ENCODE measurements at regions not wholly inside any gene's neighbourhood (a gene's known extent, or its start where the extent isn't known, plus 50 kb on each side); places are given as distances from the start of the nearest gene placed in this dataset.

- ChIA-PET CTCF (no interaction called here), POLR2A (no interaction called here)
- no peak for DNase-seq (ENCODE audit: extremely low spot score)
- TF ChIP-seq ARNT (IDR thresholded peaks at IDR 0.05), result no peak
- TF ChIP-seq CTBP1 (IDR thresholded peaks at IDR 0.05; ENCODE audit: borderline replicate concordance), result no peak
- TF ChIP-seq BHLHE40 (IDR thresholded peaks at IDR 0.05; ENCODE audit: borderline replicate concordance), result no peak
These were observed 631.5 kb upstream of the KLHL29 start for GRCh38 chr2:22753476-22753875.

DNA sequence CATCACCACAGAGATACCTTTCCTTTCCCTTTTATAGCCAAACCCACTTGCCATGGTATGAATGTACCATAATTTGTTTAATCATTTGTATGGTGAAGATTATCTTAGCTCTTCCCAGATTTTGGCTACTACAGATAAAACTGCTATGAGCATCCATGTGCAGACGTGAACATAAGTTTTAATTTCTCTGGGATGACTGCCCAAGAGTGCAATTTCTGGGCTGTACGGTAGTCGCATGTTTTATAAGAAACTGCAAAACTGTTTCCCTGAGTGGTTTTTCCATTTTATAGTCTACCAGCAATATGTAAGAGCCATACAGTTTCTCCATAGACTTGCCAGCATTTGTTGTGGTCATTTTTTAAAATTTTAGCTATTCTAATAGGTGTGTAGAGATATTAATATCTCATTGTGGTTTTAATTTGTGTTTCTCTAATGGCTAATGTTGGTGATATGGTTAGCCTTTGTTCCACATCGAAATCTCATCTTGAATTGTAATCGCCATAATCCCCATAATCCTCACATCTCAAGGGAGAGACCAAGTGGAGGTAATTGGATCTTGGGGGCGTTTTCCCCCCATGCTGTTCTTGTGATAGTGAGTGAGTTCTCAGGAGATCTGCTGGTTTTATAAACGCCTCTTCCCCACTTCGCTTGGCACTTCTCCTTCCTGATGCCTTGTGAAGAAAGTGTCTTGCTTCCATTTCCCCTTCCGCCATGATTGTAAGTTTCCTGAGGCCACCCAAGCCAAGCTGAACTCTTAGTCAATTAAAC, 628.5 kb upstream of the KLHL29 start:
- POLR2A ChIA-PET, result no interaction called here
- CTCF ChIA-PET, result no interaction called here
- no peak for DNase-seq (ENCODE audit: extremely low spot score)
- TF ChIP-seq ARNT (IDR thresholded peaks at IDR 0.05), result no peak
- no peak for TF ChIP-seq L3MBTL2 (conservative IDR thresholded peaks at IDR 0.05)
- TF ChIP-seq NFRKB (IDR thresholded peaks at IDR 0.05), result no peak
- no peak for TF ChIP-seq ELF4 (IDR thresholded peaks at IDR 0.05)
- no peak for TF ChIP-seq FOXA1 (IDR thresholded peaks at IDR 0.05)
- TF ChIP-seq, protein P1, sequence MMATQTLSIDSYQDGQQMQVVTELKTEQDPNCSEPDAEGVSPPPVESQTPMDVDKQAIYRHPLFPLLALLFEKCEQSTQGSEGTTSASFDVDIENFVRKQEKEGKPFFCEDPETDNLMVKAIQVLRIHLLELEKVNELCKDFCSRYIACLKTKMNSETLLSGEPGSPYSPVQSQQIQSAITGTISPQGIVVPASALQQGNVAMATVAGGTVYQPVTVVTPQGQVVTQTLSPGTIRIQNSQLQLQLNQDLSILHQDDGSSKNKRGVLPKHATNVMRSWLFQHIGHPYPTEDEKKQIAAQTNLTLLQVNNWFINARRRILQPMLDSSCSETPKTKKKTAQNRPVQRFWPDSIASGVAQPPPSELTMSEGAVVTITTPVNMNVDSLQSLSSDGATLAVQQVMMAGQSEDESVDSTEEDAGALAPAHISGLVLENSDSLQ (IDR thresholded peaks at IDR 0.05), result no peak
- TF ChIP-seq ZNF384 (IDR thresholded peaks at IDR 0.05), result no peak

DNA sequence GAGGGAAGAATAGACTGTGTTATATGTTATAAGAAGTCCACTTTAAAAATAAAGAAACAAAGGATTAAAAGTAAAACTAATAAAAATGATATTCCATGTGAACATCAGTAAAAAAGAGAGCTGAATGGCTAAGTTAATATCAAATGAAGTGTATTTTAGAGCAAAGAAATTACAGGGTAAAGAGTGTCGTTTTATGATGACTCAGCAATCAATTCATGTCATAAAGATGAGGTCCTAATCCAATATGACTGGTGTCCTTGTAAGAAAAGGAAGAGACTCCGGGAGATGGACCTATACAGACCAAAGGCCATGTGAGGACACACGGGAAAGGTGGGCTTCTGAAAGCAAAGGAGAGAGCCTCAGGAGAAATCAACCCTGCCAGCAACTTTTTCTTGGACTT, 615.5 kb upstream of the KLHL29 start:
- POLR2A ChIA-PET, result no interaction called here
- TF ChIP-seq FOXK2 (IDR thresholded peaks at IDR 0.05) (no peak), ARNT (IDR thresholded peaks at IDR 0.05) (no peak), FOXA1 (IDR thresholded peaks at IDR 0.05) (no peak), L3MBTL2 (conservative IDR thresholded peaks at IDR 0.05) (no peak), SUZ12 (IDR thresholded peaks at IDR 0.05) (no peak), NFRKB (IDR thresholded peaks at IDR 0.05) (no peak), TARDBP (IDR thresholded peaks at IDR 0.05) (no peak), FOXM1 (IDR thresholded peaks at IDR 0.05; ENCODE audit: borderline replicate concordance) (no peak), BHLHE40 (IDR thresholded peaks at IDR 0.05; ENCODE audit: borderline replicate concordance) (no peak), ZNF384 (IDR thresholded peaks at IDR 0.05) (no peak), LEF1 (IDR thresholded peaks at IDR 0.05; ENCODE audit: borderline replicate concordance) (no peak), CTBP1 (IDR thresholded peaks at IDR 0.05; ENCODE audit: borderline replicate concordance) (no peak), ELF4 (IDR thresholded peaks at IDR 0.05) (no peak)
- TF ChIP-seq, protein P1 (IDR thresholded peaks at IDR 0.05), result no peak
- CTCF ChIA-PET, result no interaction called here

GRCh38 chr2:22784566-22784965, 600.4 kb upstream of the KLHL29 start:
- no peak for DNase-seq (ENCODE audit: extremely low spot score)
- no peak for TF ChIP-seq FOXM1 (IDR thresholded peaks at IDR 0.05; ENCODE audit: borderline replicate concordance)
- TF ChIP-seq, protein P1 (IDR thresholded peaks at IDR 0.05), result no peak
- no peak for TF ChIP-seq FOXA1 (IDR thresholded peaks at IDR 0.05)

More for the DNA sequence above, 615.5 kb upstream of the KLHL29 start:
- no peak for DNase-seq (ENCODE audit: extremely low spot score)

DNA sequence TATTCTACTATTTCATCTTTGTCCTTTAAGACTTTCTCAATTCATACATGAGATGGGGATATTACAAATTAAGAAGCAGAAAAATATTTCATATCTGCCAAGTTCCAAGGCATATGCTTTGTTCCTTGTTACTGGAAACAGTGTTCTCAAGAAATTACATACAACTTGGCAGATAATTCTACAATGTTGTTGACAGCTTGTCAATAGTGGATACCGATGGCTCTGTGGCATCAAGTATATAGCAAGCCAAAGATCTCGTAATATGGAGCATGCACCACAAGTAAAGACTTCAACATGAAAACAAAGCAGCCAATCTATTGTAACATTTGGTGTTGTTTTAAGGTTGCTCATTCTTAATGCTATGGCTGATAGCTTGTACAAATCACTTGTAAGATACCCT, 598.2 kb upstream of the KLHL29 start:
- CTCF ChIA-PET, result no interaction called here
- DNase-seq (ENCODE audit: extremely low spot score), result no peak
- TF ChIP-seq L3MBTL2 (conservative IDR thresholded peaks at IDR 0.05) (no peak), SP1 (IDR thresholded peaks at IDR 0.05) (no peak), LEF1 (IDR thresholded peaks at IDR 0.05; ENCODE audit: borderline replicate concordance) (no peak), ZNF384 (IDR thresholded peaks at IDR 0.05) (no peak), BHLHE40 (IDR thresholded peaks at IDR 0.05; ENCODE audit: borderline replicate concordance) (no peak), NFRKB (IDR thresholded peaks at IDR 0.05) (no peak), SUZ12 (IDR thresholded peaks at IDR 0.05) (no peak), HDGF (IDR thresholded peaks at IDR 0.05; ENCODE audit: borderline replicate concordance) (no peak), FOXA1 (IDR thresholded peaks at IDR 0.05) (no peak), ARNT (IDR thresholded peaks at IDR 0.05) (no peak)
- POLR2A ChIA-PET, result no interaction called here

More at GRCh38 chr2:22784566-22784965, 600.4 kb upstream of the KLHL29 start:
- ChIA-PET POLR2A (no interaction called here), CTCF (no interaction called here)

DNA sequence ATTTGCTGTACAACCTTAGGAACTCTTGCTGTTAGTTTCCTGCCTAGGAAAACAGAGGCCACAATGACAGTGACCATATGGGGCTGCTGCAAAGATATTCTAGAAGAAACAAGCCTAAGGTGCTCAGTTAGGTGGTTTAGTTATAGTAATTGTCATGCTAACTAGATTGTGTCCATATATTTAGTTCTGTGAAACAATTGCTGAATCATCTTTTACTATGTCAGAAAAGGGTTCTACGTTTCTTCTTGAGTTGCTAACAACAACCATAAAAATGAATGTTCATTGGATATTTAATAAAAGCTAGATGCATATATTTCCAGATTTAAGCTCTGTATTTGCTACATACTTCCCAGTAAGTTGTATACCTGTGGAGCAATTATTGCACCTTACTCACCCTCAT, 597.2 kb upstream of the KLHL29 start:
- no peak for DNase-seq (ENCODE audit: extremely low spot score)
- ChIA-PET CTCF (no interaction called here), POLR2A (no interaction called here)
- TF ChIP-seq SP1 (IDR thresholded peaks at IDR 0.05) (no peak), NFRKB (IDR thresholded peaks at IDR 0.05) (no peak), HDGF (IDR thresholded peaks at IDR 0.05; ENCODE audit: borderline replicate concordance) (no peak), FOXA1 (IDR thresholded peaks at IDR 0.05) (no peak), ELF4 (IDR thresholded peaks at IDR 0.05) (no peak), TARDBP (IDR thresholded peaks at IDR 0.05) (no peak), L3MBTL2 (conservative IDR thresholded peaks at IDR 0.05) (no peak), ARNT (IDR thresholded peaks at IDR 0.05) (no peak), FOXK2 (IDR thresholded peaks at IDR 0.05) (no peak), LEF1 (IDR thresholded peaks at IDR 0.05; ENCODE audit: borderline replicate concordance) (no peak), BHLHE40 (IDR thresholded peaks at IDR 0.05; ENCODE audit: borderline replicate concordance) (no peak), ZNF384 (IDR thresholded peaks at IDR 0.05) (no peak), SUZ12 (IDR thresholded peaks at IDR 0.05) (no peak)
